Vagina (tissue), 2 donors: ENCODE measurements at regions not wholly inside any gene's neighbourhood (a gene's known extent, or its start where the extent isn't known, plus 50 kb on each side); places are given as distances from the start of the nearest gene placed in this dataset.

Experiments used
- CTCF ChIP-seq, 3 experiments: fragments of 450-650 bp in 2 of 3; fragments of 200-600 bp in 1 of 3; sonication (generic) in 1 of 3; IDR thresholded peaks; one replicate each; pipeline ENCODE4 v1.5.1; 2017 to 2019; ENCODE audit warnings: antibody characterized with exemption in 3 of 3, mild to moderate bottlenecking in 2 of 3, moderate library complexity in 2 of 3
- POLR2AphosphoS5 ChIP-seq, 2 donors: sonication (generic); formaldehyde crosslinking; IDR thresholded peaks; one replicate each; pipeline ENCODE4 v1.9.0; 2017; ENCODE audit warnings: antibody characterized with exemption in 2 of 2, mild to moderate bottlenecking in 2 of 2, low read depth in 1 of 2; ENCODE audit not compliant: insufficient read depth in 1 of 2

DNA sequence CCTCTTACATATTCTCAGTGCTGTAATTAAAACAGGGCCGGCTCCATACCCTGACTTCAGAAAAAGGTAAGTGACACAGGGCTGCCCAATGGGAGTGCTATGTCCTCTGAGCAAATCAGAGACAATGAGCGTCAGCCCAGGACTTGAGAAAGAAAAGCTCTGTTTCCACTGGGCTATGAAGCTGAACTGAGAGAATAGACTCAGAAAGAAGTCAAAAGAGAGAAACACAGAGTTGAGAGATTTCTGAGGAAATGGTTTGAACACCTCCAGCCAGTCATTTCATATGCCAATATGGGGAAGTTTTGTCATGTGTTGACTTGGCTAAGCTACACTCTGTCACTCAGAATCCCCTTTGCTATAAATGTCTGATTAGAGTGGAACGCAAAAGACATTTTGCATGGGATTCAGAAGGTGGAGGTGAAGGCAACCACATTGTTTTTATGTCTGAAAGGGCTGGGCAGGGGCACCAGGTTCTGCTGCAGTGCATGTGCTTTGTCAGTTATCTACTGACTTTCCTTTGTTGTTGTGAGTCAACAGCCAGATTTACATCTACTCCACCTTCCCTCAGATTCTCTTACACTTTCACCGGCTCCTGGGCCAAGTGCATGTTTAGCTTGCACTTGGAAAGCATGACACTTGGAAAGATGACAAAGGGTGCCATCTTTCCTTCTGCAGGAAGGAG, 313.3 kb downstream of the DUSP6 start:
- no peak for TF ChIP-seq POLR2AphosphoS5 (IDR thresholded peaks at IDR 0.05; ENCODE audit: insufficient read depth in 1 of 2, low read depth in 1 of 2)
- no peak for TF ChIP-seq CTCF (IDR thresholded peaks at IDR 0.05)
